GM12891 (cell line): ENCODE measurements at regions not wholly inside any gene's neighbourhood (a gene's known extent, or its start where the extent isn't known, plus 50 kb on each side); places are given as distances from the start of the nearest gene placed in this dataset.
"Not testable (repeated sequence)": the region's sequence is repeated elsewhere in the genome, so short reads cannot be mapped to it uniquely, and the experiment has no call there.

ENCODE experiments used
- DNase-seq: peaks from one replicate; pipeline ENCODE4 v3.0.0; 2011; ENCODE audit warnings: low spot score; ENCODE audit not compliant: insufficient read length
- FAIRE-seq: peaks from 2 replicates; lab custom pipeline; 2011; peaks lifted over from hg19 to GRCh38; lab: Jason Lieb, UNC
- PAX5 ChIP-seq: IDR thresholded peaks from 2 replicates; pipeline ENCODE4 v1.6.1; 2011; ENCODE audit warnings: low read length, moderate library complexity, mild to moderate bottlenecking; ENCODE audit not compliant: insufficient read depth, severe bottlenecking
- POLR2A ChIP-seq: IDR thresholded peaks from 2 replicates; pipeline ENCODE4 v1.6.1; 2011; ENCODE audit warnings: low read depth, low read length, control low read depth
- POLR2AphosphoS5 ChIP-seq: IDR thresholded peaks from 2 replicates; pipeline ENCODE4 v1.6.1; 2011; ENCODE audit warnings: low read depth, low read length, control low read depth
- POU2F2 ChIP-seq: IDR thresholded peaks from 2 replicates; pipeline ENCODE4 v1.6.1; 2011; ENCODE audit warnings: low read depth, mild to moderate bottlenecking, control low read depth, low read length, moderate library complexity
- SPI1 ChIP-seq: IDR thresholded peaks from 2 replicates; pipeline ENCODE4 v1.6.1; 2011; ENCODE audit warnings: low read depth, low read length, control low read depth
- TAF1 ChIP-seq: IDR thresholded peaks from 2 replicates; pipeline ENCODE4 v1.6.1; 2011; ENCODE audit warnings: low read depth, low read length, control low read depth

GRCh38 chr5:164518741-164519080, 1013.3 kb downstream of the MAT2B start:
- TF ChIP-seq TAF1 (no peak), SPI1 (no peak), PAX5 (no peak), POU2F2 (no peak), POLR2AphosphoS5 (no peak), POLR2A (no peak)
- DNase-seq (no peak), FAIRE-seq (no peak)

- DNase-seq = no peak
- no peak for FAIRE-seq
- no peak for TF ChIP-seq POU2F2
- TF ChIP-seq POLR2A = no peak
- no peak for TF ChIP-seq POLR2AphosphoS5
- TF ChIP-seq SPI1 = no peak
- no peak for TF ChIP-seq PAX5
- TF ChIP-seq TAF1 = no peak
Measured at GRCh38 chr5:164532235-164532900, 1026.9 kb downstream of the MAT2B start.

- DNase-seq, FAIRE-seq: not testable (repeated sequence)
Measured at GRCh38 chr5:164533426-164533825, 1028.0 kb downstream of the MAT2B start.

GRCh38 chr5:164540174-164540573, 1034.8 kb downstream of the MAT2B start:
- TF ChIP-seq TAF1 (no peak), POLR2A (no peak), POU2F2 (no peak), POLR2AphosphoS5 (no peak), SPI1 (no peak), PAX5 (no peak)
- DNase-seq (no peak), FAIRE-seq (no peak)

GRCh38 chr5:164545507-164545906, 1040.1 kb downstream of the MAT2B start:
- TF ChIP-seq PAX5 (no peak), SPI1 (no peak), TAF1 (no peak), POU2F2 (no peak), POLR2A (no peak), POLR2AphosphoS5 (no peak)
- FAIRE-seq (no peak), DNase-seq (no peak)

- TF ChIP-seq POU2F2 (no peak), POLR2A (no peak), POLR2AphosphoS5 (no peak), TAF1 (no peak), SPI1 (no peak), PAX5 (no peak)
- FAIRE-seq (no peak), DNase-seq (no peak)
Measured at GRCh38 chr5:164553851-164554250, 1048.4 kb downstream of the MAT2B start.

GRCh38 chr5:164555809-164556208, 1050.4 kb downstream of the MAT2B start:
- no peak for FAIRE-seq
- TF ChIP-seq TAF1 = no peak
- TF ChIP-seq POU2F2 = no peak
- no peak for TF ChIP-seq POLR2A
- no peak for TF ChIP-seq POLR2AphosphoS5
- no peak for TF ChIP-seq SPI1
- no peak for TF ChIP-seq PAX5
- DNase-seq = no peak

GRCh38 chr5:164560216-164560615, 1054.8 kb downstream of the MAT2B start:
- DNase-seq (no peak), FAIRE-seq (no peak)
- no peak for TF ChIP-seq TAF1
- no peak for TF ChIP-seq POU2F2
- TF ChIP-seq SPI1 = no peak
- TF ChIP-seq POLR2A = no peak
- no peak for TF ChIP-seq POLR2AphosphoS5
- TF ChIP-seq PAX5 = no peak

GRCh38 chr5:164561933-164562872, 1056.8 kb downstream of the MAT2B start:
- DNase-seq = no peak
- TF ChIP-seq PAX5 = no peak
- no peak for TF ChIP-seq POU2F2
- TF ChIP-seq SPI1 = no peak
- TF ChIP-seq POLR2AphosphoS5 = no peak
- no peak for TF ChIP-seq POLR2A
- TF ChIP-seq TAF1 = no peak
- FAIRE-seq = no peak

GRCh38 chr5:164563370-164563769, 1058.0 kb downstream of the MAT2B start:
- FAIRE-seq = no peak

More at GRCh38 chr5:164563370-164563769, 1058.0 kb downstream of the MAT2B start:
- DNase-seq = no peak
- TF ChIP-seq SPI1 = no peak
